Transverse colon (tissue), 4 donors: ENCODE measurements at regions not wholly inside any gene's neighbourhood (a gene's known extent, or its start where the extent isn't known, plus 50 kb on each side); places are given as distances from the start of the nearest gene placed in this dataset.

Source experiments
- DNase-seq: peaks from one replicate; pipeline ENCODE4 v3.0.0-alpha.2; 2019
- H3K27ac ChIP-seq, 4 donors: fragments of 200-600 bp; sonication (generic); 2 replicates each; pipeline ENCODE4 v1.5.1; 2016 to 2018; ENCODE audit warnings: inconsistent platforms in 4 of 4
- H3K27me3 ChIP-seq: fragments of 200-600 bp; sonication (generic); 2 replicates; pipeline ENCODE4 v1.5.1; 2017; ENCODE audit warnings: inconsistent platforms
- H3K36me3 ChIP-seq, 4 donors: fragments of 200-600 bp; sonication (generic); 2 replicates each; pipeline ENCODE4 v1.5.1; 2017 to 2019; ENCODE audit warnings: inconsistent platforms in 4 of 4
- H3K4me1 ChIP-seq, 4 donors: fragments of 200-600 bp; sonication (generic); 2 replicates each; pipeline ENCODE4 v1.5.1; 2017 to 2020; ENCODE audit warnings: inconsistent platforms in 4 of 4
- H3K4me3 ChIP-seq, 4 donors: fragments of 200-600 bp; sonication (generic); 1 replicate in 1 of 4; 2 replicates in 3 of 4; pipeline versions ENCODE4 v1.5.1 to v1.6.1; 2017 to 2019; ENCODE audit warnings: inconsistent platforms in 4 of 4
- H3K9me3 ChIP-seq, 2 donors: fragments of 200-600 bp; sonication (generic); 2 replicates each; pipeline ENCODE4 v1.5.1; 2017 to 2019; ENCODE audit warnings: inconsistent platforms in 2 of 2
- EP300 ChIP-seq: sonication (generic); formaldehyde crosslinking; IDR thresholded peaks from one replicate; pipeline ENCODE4 v1.6.1; 2017; ENCODE audit warnings: antibody characterized with exemption, low read depth
- POLR2A ChIP-seq: fragments of 450-650 bp; IDR thresholded peaks from one replicate; pipeline ENCODE4 v1.6.1; 2016; ENCODE audit warnings: antibody characterized with exemption, mild to moderate bottlenecking, moderate library complexity
- POLR2AphosphoS5 ChIP-seq, 3 donors: sonication (generic); formaldehyde crosslinking; IDR thresholded peaks; one replicate each; pipeline ENCODE4 v1.6.1; 2016; ENCODE audit warnings: antibody characterized with exemption in 3 of 3
- WGBS, 2 donors: methylation state at CpG; one replicate each; pipeline ENCODE4 v1.1.5; 2018; ENCODE audit warnings: low coverage in 1 of 2; 5-methylcytosine and 5-hydroxymethylcytosine counted together
- in situ Hi-C, 4 donors: fragments of 200-750 bp; cut with MboI; loops; one replicate each; pipeline versions ENCODE4 v1.15.0 to v1.15.1; 2017; ENCODE audit warnings: low sequenced_read_pairs in 3 of 4, low pct_ligation_motif_present in 1 of 4, low pct_unique_long_range_greater_than_20kb in 1 of 4
- intact Hi-C: fragments of 100-400 bp; cut with DNase I; formaldehyde crosslinking; loops from one replicate; pipeline ENCODE4 v1.15.1; 2023; ENCODE audit warnings: low total_unique reads
- TF ChIP-seq, protein P1 (sequence below), 5 experiments: fragments of 200-600 bp in 3 of 5; fragments of 450-650 bp in 2 of 5; sonication (generic) in 3 of 5; IDR thresholded peaks; 1 replicate in 2 of 5; 2 replicates in 3 of 5; pipeline ENCODE4 v1.5.1; 2016 to 2017; ENCODE audit warnings: antibody characterized with exemption in 5 of 5, inconsistent platforms in 3 of 5, mild to moderate bottlenecking in 2 of 5, moderate library complexity in 1 of 5

- Histone ChIP-seq H3K36me3 (no peaks in the 10 kb centered on the region), H3K4me1 (no peaks in the 10 kb centered on the region), H3K9me3 (no peaks in the 10 kb centered on the region), H3K4me3 (no peak overlapping the region), H3K27ac (no peak overlapping the region), H3K27me3 (no peaks in the 10 kb centered on the region)
- intact Hi-C loops (no loop called here), in situ Hi-C loops (no loop called here)
- 63 to 67% methylated on average over 4 of the region's 4 CpGs for WGBS, 2 donors
- TF ChIP-seq, protein P1, sequence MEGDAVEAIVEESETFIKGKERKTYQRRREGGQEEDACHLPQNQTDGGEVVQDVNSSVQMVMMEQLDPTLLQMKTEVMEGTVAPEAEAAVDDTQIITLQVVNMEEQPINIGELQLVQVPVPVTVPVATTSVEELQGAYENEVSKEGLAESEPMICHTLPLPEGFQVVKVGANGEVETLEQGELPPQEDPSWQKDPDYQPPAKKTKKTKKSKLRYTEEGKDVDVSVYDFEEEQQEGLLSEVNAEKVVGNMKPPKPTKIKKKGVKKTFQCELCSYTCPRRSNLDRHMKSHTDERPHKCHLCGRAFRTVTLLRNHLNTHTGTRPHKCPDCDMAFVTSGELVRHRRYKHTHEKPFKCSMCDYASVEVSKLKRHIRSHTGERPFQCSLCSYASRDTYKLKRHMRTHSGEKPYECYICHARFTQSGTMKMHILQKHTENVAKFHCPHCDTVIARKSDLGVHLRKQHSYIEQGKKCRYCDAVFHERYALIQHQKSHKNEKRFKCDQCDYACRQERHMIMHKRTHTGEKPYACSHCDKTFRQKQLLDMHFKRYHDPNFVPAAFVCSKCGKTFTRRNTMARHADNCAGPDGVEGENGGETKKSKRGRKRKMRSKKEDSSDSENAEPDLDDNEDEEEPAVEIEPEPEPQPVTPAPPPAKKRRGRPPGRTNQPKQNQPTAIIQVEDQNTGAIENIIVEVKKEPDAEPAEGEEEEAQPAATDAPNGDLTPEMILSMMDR (IDR thresholded peaks at IDR 0.05) = no peak
- no peak for TF ChIP-seq EP300
- TF ChIP-seq POLR2A = no peak
- no peak for TF ChIP-seq POLR2AphosphoS5 (IDR thresholded peaks at IDR 0.05)
- DNase-seq = no peak
These were observed 404.9 kb downstream of the SQOR start for GRCh38 chr15:46039703-46040102.

DNA sequence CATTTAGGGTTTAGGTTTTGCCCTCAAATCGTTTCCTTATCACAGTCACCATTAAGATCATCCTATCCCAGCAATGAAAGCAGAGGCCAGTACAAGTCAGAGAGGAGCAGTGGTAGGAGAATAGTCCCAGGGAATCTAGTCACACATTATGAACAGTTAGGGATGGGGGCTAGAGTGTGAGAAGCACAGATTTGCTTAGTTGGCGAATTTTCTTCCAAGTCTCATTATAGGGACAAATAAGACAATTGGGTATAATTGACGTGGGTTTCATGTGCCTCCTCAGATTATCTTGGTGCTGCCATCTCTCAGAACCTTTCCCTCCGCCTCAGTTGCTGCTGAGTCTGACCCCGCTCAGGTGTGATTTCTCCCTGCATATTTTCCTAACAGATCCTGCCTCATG, 407.1 kb downstream of the SQOR start:
- H3K9me3 ChIP-seq = no peaks in the 10 kb centered on the region
- in situ Hi-C loops (no loop called here), intact Hi-C loops (no loop called here)
- no peak for DNase-seq
- no peaks in the 10 kb centered on the region for H3K27me3 ChIP-seq
- no peaks in the 10 kb centered on the region for H3K36me3 ChIP-seq
- 82 to 84% methylated on average over 4 to 5 of the region's 5 CpGs for WGBS, 2 donors
- no peak overlapping the region for H3K27ac ChIP-seq
- H3K4me3 ChIP-seq = no peak overlapping the region
- TF ChIP-seq EP300 (no peak), POLR2A (no peak), POLR2AphosphoS5 (IDR thresholded peaks at IDR 0.05) (no peak)
- TF ChIP-seq, protein P1 (IDR thresholded peaks at IDR 0.05) = no peak
- no peaks in the 10 kb centered on the region for H3K4me1 ChIP-seq

- in situ Hi-C loops = no loop called here
- Histone ChIP-seq H3K9me3 (no peaks in the 10 kb centered on the region), H3K4me1 (no peaks in the 10 kb centered on the region), H3K36me3 (no peaks in the 10 kb centered on the region), H3K27ac (no peak overlapping the region), H3K4me3 (no peak overlapping the region), H3K27me3 (no peaks in the 10 kb centered on the region)
- intact Hi-C loops = no loop called here
- TF ChIP-seq POLR2A (no peak), POLR2AphosphoS5 (IDR thresholded peaks at IDR 0.05) (no peak), EP300 (no peak)
- TF ChIP-seq, protein P1 (IDR thresholded peaks at IDR 0.05) = no peak
- WGBS, 2 donors = 69% methylated on average over 3 of the region's 3 CpGs; no CpG with 5 or more reads in 1 of the 2 donors
- DNase-seq = no peak
These were observed 425.2 kb downstream of the SQOR start for GRCh38 chr15:46059921-46060594.

- 78 to 85% methylated on average over 5 of the region's 5 CpGs for WGBS, 2 donors
- H3K36me3 ChIP-seq = no peaks in the 10 kb centered on the region
- no peak overlapping the region for H3K27ac ChIP-seq
- no peaks in the 10 kb centered on the region for H3K4me1 ChIP-seq
- no peak for DNase-seq
- intact Hi-C loops (no loop called here), in situ Hi-C loops (no loop called here)
- TF ChIP-seq, protein P1 (IDR thresholded peaks at IDR 0.05) = no peak
- no peak for TF ChIP-seq EP300
- TF ChIP-seq POLR2A = no peak
- TF ChIP-seq POLR2AphosphoS5 (IDR thresholded peaks at IDR 0.05) = no peak
- no peaks in the 10 kb centered on the region for H3K9me3 ChIP-seq
- H3K27me3 ChIP-seq = no peaks in the 10 kb centered on the region
- H3K4me3 ChIP-seq = no peak overlapping the region
These were observed 426.2 kb downstream of the SQOR start for GRCh38 chr15:46061002-46061401.
